HCEC 1CT (cell line): ENCODE measurements at regions not wholly inside any gene's neighbourhood (a gene's known extent, or its start where the extent isn't known, plus 50 kb on each side); places are given as distances from the start of the nearest gene placed in this dataset.
A peak's percentile ranks its signal among the peaks of the same experiment; 100 is the strongest.
"Not testable (repeated sequence)": the region's sequence is repeated elsewhere in the genome, so short reads cannot be mapped to it uniquely, and the experiment has no call there.

Experiments
- DNase-seq: peaks from one replicate; pipeline ENCODE4 v3.0.0-alpha.2; 2017

DNA sequence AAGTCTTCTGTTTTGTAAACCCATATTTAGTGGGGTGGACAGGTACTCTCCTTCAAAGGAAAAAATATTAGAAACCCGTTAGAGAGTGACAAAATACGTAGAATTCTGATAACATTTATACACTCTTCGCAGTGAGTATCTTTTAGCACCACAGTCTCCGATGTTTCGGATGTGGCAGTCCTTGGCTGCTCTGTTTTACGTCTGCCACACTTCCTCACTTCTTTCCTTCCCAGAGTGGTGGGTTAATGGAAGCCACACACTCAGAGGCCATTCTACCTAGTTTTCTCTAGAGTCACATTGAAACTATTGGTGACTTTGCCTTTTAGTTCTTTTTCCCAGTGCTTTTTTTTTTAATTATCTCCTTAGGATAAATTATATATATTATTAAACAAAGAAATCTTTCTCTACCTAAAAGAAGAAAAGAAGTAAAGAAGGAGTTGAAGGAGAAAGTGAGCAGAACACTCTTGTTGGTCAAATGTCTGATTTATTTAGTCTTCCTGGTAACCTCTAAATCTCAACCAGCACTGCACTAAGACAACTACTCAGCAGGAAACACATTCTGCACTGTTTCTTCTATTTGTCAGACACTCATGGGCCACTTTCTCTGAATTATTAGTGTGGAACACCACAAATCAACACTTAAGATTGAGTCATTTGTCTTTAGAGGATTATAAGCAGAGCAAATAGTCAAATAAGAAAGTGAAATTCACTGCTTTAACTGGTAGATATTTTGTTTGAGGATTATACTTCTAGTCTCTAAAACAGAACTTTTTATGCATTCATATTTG lies 451.3 kb upstream of the TMEFF2 start:
- DNase-seq: no peak

DNA sequence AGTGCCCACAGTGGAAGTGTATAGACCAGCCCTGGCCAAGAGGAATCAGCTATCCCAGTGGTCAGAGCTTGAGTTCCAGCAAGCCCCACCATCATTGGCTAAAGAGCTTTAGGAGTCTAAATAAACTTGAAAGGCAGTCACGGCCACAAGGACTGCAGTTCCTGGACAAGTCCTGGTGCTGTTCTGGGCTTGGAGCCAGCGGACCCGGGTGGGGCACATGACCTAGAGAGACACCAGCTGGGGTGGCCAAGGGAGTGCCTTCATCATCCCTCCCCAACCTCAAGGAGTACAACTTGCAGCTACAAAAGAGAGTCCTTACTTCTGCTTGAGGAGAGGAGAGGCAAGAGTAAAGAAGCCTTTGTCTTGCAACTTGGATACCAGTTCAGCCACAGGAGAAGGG lies 439.8 kb upstream of the TMEFF2 start:
- no peak for DNase-seq

DNA sequence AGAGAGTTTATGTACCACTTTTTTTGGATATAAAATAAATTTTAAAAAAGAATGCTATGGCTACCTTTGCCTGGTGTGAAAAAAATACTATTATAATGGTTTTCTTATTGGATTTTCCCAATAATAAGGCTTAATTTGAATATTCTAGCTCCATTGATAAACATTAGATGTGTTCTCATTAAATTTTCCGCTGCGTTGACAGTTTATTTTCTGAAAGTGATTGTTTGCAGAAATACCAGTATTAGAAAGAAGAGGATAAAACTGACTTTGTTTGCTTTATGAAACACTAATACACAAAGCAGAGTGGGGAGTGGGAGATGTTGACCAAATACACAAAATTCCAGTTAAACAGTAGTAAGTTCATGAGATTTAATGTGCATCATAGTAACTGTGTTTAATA lies 433.3 kb upstream of the TMEFF2 start:
- DNase-seq: no peak

DNA sequence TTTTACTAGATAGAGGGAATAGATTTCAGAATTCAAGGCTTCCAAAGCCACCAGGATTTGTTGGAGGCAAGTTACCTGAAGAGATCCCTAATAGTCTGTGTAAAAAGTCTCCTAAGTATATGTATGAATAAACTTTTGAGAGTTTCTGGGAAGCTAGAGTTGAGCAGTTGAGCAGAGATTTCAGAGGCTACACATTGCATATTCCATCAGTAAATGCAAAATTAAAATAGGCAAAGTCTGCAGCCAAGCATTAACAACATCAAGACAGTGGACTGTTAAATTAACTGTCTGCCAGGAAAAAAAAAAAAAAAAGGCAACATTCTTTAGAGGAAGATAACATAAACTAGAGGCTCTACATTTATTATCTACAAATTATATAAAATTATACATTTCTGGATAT lies 420.4 kb upstream of the TMEFF2 start:
- no peak for DNase-seq

DNA sequence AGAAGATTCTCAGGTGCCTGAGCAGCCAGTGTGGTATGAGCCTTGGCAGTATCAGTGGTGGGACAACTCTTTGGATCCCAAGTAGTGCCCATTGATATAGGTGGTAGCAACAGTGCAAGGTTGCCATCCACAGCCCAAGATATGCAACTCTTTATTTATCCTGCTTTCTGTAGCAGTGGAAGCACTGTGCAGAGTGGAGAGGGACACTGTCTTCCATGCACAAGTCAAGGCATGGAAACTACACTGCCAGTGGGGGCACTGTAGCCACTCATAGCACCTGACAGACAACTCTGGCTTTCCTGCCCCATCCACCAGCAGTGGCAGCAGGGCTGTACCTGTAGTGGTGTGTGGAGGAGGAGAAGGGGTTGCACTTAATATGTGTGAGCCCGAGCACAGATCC lies 409.6 kb upstream of the TMEFF2 start:
- no peak for DNase-seq

DNA sequence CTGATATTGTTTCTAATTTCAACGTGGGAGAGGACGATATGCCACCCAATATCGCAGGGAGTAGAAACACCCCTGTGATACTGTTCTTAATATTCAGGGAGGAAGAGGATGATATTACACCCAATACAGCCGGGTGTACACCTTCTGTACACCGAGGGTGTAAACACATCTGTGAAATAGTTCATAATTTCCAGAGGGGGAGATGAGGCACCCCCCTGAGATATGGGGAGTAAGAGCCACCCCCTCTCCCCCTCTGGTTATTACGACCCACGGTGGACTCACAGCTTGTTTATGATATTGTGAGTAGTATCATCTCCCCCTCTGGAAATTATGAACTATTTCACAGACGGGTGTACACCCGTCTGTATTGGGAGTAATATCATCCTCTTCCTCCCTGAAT lies 403.9 kb upstream of the TMEFF2 start:
- DNase-seq: not testable (repeated sequence)

DNA sequence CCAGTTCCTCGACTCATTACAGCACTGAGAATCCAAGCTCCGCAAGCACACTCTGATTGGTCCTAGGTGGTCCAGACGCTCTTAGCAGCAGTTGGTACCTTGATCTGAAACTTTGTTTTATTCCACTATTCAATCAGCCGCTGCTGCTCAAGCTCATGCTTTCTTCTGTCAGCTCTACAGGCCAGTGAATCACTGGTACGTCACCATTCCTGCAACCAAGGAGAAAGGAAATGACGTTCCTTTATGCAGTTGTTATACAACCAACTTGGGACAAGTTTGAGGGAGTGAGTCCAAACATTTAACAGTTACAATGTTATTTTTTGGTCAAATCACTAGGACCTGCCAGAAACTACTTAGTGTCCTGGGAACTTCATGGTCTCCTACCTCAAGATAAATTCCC lies 398.8 kb upstream of the TMEFF2 start:
- DNase-seq: peak; percentile 48

DNA sequence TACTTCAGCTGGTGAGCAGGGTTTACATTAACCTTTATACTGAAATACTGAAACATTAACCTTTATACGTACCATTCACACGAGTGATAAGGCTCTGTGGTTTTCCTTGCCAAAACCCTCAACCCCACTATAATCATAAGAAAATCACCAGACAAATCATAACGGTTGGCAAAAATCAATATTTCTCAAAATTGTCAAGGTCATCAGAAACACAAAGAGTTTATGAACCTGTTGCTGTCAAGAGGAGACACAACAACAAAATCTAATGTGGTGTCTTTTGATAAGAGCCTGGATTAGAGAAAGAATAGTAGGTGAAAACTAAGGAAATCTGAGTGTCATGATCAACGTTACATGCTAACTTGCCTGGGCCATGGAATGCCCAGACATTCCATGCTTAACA lies 396.9 kb upstream of the TMEFF2 start:
- no peak for DNase-seq

DNA sequence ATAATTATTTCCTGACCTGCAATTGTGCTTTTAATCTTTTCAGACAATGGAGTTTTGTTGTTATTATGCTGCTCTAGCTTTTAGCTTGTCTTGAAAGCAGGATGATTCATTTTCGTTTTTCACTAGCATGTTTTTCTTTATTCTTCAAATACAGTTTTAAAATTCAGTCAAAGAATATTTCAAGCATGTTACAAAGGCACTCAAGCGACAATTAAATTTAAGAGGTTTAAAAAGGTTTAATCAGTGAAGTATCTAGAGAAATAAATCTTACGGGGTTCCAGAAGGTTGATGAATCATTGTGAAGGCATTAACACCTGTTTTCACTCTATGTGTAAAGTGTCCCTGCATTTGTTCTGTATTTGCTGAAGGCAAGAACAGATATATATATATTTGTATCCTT lies 390.7 kb upstream of the TMEFF2 start:
- no peak for DNase-seq

DNA sequence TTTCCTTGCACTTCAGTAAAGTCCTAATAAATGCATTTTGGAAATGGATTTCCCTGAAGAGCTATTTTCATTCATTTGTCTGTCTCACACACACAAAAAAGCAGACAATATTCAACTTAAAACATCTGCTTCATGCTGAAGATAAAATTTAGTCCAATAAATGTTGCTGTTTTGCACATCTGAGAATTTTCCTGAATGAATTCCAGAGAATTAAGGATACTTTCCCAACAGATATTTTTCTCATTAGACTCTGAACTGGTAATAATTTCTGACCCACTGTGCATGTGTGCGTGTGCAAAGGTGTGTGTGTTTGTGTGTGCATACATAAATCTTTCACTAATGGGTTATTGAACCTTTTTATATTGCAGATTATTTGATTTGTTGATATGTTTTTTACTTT lies 390.2 kb upstream of the TMEFF2 start:
- DNase-seq: no peak

DNA sequence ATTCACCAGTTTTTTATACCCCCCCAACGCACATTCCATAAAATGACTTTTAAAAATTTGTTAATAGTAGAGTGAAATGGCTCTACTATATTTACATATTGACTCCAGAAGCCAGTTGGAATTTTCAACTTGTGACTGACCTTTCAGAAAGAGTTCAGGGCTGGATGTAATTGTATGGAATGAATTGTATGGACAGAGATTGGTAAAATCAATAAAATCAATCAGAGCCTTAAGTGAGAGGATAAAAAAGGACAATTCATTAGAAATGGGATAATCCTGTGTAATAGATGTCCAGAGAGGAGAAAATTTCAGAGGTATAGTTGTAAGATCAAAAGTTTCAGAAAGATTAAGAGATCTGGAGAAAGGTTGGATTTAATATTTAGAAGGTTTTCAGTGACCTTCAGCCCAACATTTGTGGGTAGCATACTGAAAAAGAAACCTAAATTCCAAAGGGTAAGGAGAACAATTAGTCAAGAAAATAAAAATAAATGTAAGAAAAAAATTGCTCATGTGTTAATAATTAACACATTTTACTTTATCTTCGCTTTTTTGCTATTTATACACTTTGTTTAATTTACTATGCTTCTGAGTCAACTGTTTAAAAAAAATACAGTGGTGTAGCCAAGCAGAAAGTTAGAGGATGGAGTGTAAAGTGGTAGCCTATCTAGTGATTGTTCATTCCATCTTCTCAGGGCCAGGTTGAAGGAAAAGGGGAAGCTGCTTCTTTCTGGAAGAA lies 385.4 kb upstream of the TMEFF2 start:
- DNase-seq: no peak

DNA sequence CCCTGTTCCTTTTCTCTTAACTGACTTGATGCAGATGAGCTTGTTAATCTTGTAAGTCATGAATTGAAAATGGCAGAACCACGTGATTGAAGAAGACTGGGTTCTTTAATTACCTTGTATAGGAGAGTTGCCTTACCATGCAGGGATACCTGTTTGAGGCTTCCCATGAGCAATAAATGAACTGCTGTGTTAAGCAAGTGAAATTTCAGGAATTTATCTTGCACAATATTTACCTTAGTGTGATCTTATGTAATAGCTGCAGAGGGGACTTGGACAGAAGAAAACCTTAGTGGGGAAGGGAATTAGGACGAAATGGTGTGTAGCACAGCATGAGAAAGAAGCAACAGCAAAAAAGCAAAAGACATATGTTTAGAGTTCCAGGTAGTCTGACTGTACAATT lies 384.0 kb upstream of the TMEFF2 start:
- no peak for DNase-seq

DNA sequence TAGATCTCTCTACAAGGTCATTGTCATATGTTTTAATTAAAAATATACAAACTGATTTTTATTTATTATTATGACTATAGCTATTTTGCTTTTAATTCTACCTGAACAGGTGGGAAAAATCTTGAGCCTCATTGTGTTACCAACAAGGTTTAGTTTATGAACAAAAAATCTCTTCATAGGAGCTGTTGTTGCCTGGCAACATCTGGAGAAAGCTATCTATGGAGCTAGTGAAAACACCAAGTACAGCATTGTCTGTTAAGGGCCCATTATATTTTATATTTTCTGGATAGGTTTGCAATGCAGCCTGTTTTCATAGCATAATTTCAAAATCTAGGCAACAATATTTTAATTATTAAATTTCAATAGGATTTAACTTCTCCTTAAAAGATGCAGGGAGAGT lies 383.0 kb upstream of the TMEFF2 start:
- no peak for DNase-seq

DNA sequence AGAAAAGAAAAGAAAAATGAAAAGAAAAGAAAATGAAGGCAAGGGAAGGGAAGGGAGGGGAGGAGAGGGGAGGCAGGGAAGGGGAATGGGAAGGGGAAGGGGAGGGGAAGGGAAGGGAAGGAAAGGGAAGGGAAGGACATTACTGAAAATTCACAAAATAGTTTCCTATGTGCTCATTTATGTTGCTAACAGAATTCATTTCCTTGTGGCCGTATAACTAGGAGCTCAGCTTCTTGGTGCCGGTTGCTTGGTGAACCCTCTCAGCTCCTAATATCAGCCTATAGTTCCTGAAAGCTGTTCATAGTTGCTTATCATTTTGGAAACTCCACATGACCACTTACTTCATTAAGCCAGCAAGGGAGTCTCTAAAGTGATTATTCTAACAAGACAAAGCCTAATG lies 379.8 kb upstream of the TMEFF2 start:
- DNase-seq: no peak

DNA sequence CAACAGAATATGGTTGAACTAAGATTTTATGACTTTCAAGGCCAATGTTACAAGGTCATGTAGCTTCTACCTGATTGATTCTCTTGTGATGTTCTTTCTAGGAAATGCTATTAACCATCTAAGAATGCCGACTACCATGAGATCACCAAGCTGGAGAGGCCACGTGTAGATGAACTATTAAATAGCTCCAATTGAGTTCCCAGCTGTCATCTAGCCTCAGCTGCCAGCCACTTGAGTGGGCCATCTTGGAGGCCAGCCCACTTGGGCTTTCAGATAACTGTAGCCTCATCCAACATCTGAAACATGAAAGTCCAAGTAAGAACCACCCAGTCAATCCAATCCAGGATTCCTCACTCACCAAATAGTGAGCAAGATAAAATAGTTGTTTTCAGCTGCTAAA lies 376.9 kb upstream of the TMEFF2 start:
- DNase-seq: no peak

DNA sequence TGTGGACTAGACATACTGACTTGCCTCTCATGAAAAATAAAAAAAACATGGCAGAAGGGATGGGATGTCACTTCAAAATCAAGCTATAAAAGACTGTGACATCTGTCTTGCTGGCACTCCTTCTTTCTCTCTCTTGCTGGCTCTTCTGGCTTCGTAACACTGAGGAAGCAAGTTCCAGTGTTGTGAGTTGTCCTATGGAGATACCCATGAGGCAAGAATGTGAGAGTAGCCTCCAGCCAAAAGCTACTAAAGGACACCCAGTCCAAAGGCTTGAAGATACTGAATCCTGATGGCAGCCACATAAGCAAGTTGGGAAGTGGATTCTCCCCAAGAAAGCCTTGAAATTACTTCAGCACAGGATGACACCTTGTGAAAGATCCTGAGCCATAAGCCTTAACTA lies 376.1 kb upstream of the TMEFF2 start:
- no peak for DNase-seq

DNA sequence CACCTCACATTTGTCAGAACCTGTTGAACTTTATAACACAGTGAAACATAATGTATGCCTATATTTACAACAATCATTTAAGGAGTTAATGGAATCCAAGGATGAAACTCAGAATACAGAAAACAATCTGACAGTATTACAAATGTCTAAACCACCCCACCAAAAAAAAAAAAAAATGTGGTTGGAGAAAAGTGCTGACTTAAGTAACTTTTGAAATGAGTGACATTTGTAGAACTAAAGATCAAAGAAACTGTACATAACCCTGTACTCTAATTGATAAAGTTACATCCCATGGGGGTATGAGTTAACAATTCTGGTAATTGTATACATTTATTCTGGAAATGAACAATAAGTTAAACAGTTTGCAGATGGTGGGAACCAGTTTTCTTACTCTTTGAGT lies 372.1 kb upstream of the TMEFF2 start:
- DNase-seq: no peak

DNA sequence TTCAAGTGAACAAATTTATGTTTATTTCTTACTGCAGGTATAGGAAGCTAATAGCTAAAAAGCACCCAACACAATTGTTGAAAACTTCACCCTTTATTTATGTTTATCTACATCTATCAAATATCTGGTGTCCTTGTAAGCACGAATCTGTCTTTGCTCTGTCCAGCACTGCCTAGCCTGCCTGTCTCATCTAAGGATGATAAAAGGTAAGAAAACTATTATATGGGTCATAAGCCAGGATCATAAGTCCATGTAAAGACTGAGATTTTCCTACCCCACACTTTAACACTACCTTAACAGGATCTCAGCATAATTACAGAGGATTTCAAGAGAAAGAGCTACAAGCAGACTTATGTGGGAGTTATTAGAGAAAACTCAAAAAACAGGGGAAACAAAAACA lies 365.6 kb upstream of the TMEFF2 start:
- no peak for DNase-seq

DNA sequence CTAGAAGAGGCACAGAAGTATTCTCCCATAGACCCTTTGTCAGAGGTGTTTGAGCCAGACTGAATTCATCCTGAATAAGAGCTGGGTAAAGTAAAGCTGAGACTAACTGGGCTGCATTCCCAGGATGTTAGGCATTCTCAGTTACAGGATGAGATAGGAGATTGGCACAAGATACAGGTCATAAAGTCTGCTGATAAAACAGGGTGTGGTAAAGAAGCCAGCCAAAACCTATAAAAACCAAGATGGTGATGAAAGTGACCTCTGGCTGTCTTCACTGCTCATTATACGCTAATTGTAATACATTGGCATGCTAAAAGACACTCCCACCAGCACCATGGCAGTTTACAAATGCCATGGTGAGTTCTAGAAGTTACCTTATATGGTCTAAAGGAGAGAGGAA lies 364.9 kb upstream of the TMEFF2 start:
- DNase-seq: no peak

DNA sequence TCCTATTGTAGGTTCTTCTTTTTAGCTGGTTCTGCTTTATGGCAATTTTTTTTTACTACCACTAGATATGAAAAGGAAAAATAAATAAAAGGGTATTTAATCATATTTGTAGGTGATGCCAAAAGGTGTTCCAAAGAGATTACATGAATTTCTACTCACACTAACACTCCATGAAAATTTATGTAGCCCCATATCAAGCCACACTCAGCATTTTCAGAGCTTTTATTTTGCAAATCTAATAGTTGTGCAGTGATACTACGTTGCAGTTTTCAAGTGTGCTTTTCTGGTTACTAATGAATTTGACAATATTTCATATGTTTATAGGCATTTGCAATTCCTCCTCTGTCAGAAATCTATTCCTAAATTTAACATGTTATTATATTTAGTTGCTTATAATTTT lies 363.9 kb upstream of the TMEFF2 start:
- no peak for DNase-seq

DNA sequence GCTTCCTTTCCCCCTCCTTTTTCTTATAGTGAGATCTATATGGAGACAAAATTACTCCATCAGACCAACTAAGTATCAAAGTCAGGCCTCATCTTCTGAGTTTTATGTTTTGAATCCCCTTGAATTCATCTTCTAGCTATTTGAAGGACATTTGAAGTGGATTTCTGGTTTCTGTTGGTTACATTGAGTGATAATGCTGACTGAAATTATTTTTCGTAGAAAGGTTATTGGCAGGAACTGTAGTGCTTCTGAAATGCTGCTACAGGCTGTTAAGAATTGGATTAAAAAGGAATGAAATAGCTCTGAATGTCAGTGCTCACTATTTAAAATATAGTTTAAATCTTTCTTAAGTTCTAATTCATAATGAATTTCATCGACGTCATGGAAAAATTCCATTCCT lies 361.0 kb upstream of the TMEFF2 start:
- DNase-seq: no peak

DNA sequence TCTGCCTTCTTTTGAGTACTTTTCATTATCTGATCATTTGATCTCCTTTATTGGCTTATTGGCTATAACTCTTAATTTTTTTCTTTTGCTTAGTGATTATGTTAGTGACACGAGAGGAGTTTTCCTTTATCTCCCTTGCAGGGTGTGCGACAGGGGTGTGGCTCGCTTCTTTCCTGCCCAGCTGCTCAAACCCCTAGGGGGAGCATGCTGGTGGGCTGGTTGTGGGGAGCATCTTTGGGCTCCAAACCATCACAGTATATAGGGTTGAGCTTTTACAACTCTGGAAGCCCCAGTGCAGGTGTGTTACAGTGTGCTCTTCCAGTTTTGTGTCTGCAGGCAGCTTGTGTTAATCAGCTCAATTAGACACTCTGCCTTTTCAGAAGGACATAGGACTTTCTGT lies 357.0 kb upstream of the TMEFF2 start:
- DNase-seq: no peak

DNA sequence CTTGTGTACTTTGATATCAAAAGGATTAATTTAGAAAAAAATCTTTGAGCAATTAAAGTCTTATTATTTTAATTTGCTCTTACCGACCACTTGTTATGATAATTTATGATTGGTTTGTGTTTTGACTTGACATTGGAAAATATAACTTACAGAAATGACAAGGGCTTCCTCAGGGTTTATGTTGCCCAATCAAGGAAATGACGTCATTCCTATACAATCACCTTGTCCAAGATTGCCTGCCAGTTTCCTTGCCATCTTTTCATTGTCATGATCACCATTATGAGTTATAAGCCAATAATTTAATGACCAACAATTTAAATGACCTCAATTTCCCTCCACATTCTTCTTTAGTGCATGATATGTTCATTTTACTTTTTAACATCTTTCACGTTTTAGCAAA lies 351.8 kb upstream of the TMEFF2 start:
- peak; percentile 13 for DNase-seq

DNA sequence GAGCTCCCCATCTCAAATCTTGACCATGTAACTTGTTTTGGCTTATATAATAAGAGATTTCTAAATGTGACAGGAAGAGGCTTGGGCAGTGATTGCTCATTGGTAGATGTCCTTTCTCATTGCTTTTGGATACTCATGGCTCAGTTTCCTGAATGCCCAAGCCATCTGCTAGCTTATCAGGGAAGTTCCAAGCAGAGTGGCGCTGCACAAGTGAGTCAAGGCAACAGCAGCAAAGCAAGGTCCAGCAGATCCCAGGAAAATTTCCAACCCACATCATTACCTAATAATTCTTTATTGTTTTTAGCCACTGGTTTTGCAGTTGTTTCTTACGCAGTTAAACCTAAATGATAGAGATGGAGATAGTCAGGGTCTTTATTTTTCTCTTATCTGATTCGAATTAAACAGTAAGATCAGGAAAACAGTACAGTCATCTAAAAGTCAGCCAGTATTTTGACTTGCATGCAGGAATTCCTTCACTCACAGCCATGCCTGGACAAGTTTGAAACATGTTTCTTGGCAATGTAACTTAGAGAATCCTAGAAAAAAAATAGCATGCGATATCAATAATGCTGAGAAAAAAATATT lies 349.7 kb upstream of the TMEFF2 start:
- no peak for DNase-seq
